PC-9 (cell line): ENCODE measurements at regions not wholly inside any gene's neighbourhood (a gene's known extent, or its start where the extent isn't known, plus 50 kb on each side); places are given as distances from the start of the nearest gene placed in this dataset.

Experiments used
- BruUV-seq: library from RNA; stranded (reverse); fragments of 400-500 nt; replicated peaks from 2 replicates; lab custom pipeline; 2021; lab: Mats Ljungman, UMichigan
- CTCF ChIA-PET: fragments of 300-600 bp; sonication (Branson Sonifier 250); formaldehyde crosslinking; loops from one replicate; lab custom pipeline; 2022; ENCODE audit warnings: antibody characterized with exemption; lab: Charles Lee
- POLR2A ChIA-PET: fragments of 300-600 bp; sonication (Branson Sonifier 250); formaldehyde crosslinking; loops from one replicate; lab custom pipeline; 2022; ENCODE audit warnings: antibody characterized with exemption; ENCODE audit not compliant: unreplicated experiment; lab: Charles Lee
- DNase-seq, 2 experiments: peaks; one replicate each; pipeline versions ENCODE4 v3.0.0 to v3.0.0-alpha.2; 2015 to 2022; ENCODE audit warnings: mixed read lengths in 1 of 2
- H2AFZ ChIP-seq: fragments of 200-600 bp; sonication (generic); 2 replicates; pipeline ENCODE4 v1.8.1; 2017; ENCODE audit warnings: antibody characterized with exemption
- H3F3A ChIP-seq: fragments of 200-600 bp; sonication (generic); 2 replicates; pipeline ENCODE4 v1.8.1; 2017; ENCODE audit warnings: antibody characterized with exemption, mild to moderate bottlenecking, low read depth; ENCODE audit not compliant: insufficient read depth
- H3K27ac ChIP-seq: fragments of 200-600 bp; sonication (generic); 2 replicates; pipeline ENCODE4 v1.6.1; 2016; ENCODE audit warnings: mixed run types
- H3K27me3 ChIP-seq: fragments of 200-600 bp; sonication (generic); 2 replicates; pipeline ENCODE4 v1.6.1; 2016; ENCODE audit warnings: low read depth, mixed run types; ENCODE audit not compliant: insufficient read depth
- H3K36me3 ChIP-seq: fragments of 200-600 bp; sonication (generic); 2 replicates; pipeline ENCODE4 v1.6.1; 2016; ENCODE audit warnings: low read depth, mixed run types
- H3K4me1 ChIP-seq: fragments of 200-600 bp; sonication (generic); replicated peaks from 2 replicates; pipeline ENCODE4 v1.6.1; 2016; ENCODE audit warnings: mixed run types; ENCODE audit not compliant: insufficient read depth
- H3K4me2 ChIP-seq: fragments of 200-600 bp; sonication (generic); 2 replicates; pipeline ENCODE4 v1.6.1; 2017; ENCODE audit warnings: mixed run types
- H3K4me3 ChIP-seq: fragments of 200-600 bp; sonication (generic); 2 replicates; pipeline ENCODE4 v1.6.1; 2016; ENCODE audit warnings: mixed run types
- H3K79me2 ChIP-seq: fragments of 200-600 bp; sonication (generic); 2 replicates; pipeline ENCODE4 v1.6.1; 2017; ENCODE audit warnings: low read depth, mixed run types
- H3K9me2 ChIP-seq: fragments of 200-600 bp; sonication (generic); 2 replicates; pipeline ENCODE4 v1.8.1; 2017; ENCODE audit warnings: mild to moderate bottlenecking; ENCODE audit not compliant: insufficient read depth
- H3K9me3 ChIP-seq: fragments of 200-600 bp; sonication (generic); 2 replicates; pipeline ENCODE4 v1.8.1; 2016; ENCODE audit warnings: low read depth; ENCODE audit not compliant: insufficient read depth
- H4K20me1 ChIP-seq: fragments of 200-600 bp; sonication (generic); 2 replicates; pipeline ENCODE4 v1.8.1; 2017; ENCODE audit not compliant: insufficient read depth
- CTCF ChIP-seq: fragments of 200-600 bp; sonication (generic); conservative IDR thresholded peaks from 2 replicates; pipeline ENCODE4 v1.6.1; 2017; ENCODE audit warnings: mixed run types, antibody characterized with exemption, mild to moderate bottlenecking, moderate library complexity
- EZH2 ChIP-seq: fragments of 200-600 bp; sonication (generic); IDR thresholded peaks from 2 replicates; pipeline ENCODE4 v1.8.0; 2017; ENCODE audit warnings: antibody characterized with exemption, low read depth
- intact Hi-C: fragments of 100-400 bp; cut with micrococcal nuclease; formaldehyde crosslinking; loops from one replicate; pipeline ENCODE4 v1.10.0; 2022; ENCODE audit not compliant: unreplicated experiment

- Histone ChIP-seq H3K27me3 (no peaks in the 10 kb centered on the region), H3K9me3 (no peaks in the 10 kb centered on the region), H3K4me3 (no peak overlapping the region), H3K9me2 (no peaks in the 10 kb centered on the region), H3K4me2 (no peak overlapping the region), H3K4me1 (no peaks in the 10 kb centered on the region), H4K20me1 (no peaks in the 10 kb centered on the region), H3K27ac (no peak overlapping the region), H2AFZ (no peak overlapping the region), H3F3A (no peaks in the 10 kb centered on the region), H3K79me2 (no peaks in the 10 kb centered on the region), H3K36me3 (no peaks in the 10 kb centered on the region)
- peak; percentile 69 for TF ChIP-seq CTCF
- TF ChIP-seq EZH2 = no peak
- POLR2A ChIA-PET = interaction anchor here (0.8 kb wide), 1 partner anchor 597 kb away, joined by 8 read pairs; no protein-coding TSS in a partner anchor
- DNase-seq = no peak
- BruUV-seq = no TSS peak
- intact Hi-C loops = no loop called here
- CTCF ChIA-PET = interaction anchor here (0.7 kb wide), 1 partner anchor 436 kb away, joined by 3 read pairs; no protein-coding TSS in a partner anchor
Measured at GRCh38 chr13:105202354-105202753, 1333.1 kb downstream of the EFNB2 start.

- Histone ChIP-seq H3K9me2 (no peaks in the 10 kb centered on the region), H2AFZ (no peak overlapping the region), H3K27ac (no peak overlapping the region), H3K9me3 (no peaks in the 10 kb centered on the region), H3K4me3 (no peak overlapping the region), H3K27me3 (no peaks in the 10 kb centered on the region), H3K4me2 (no peak overlapping the region), H3F3A (no peaks in the 10 kb centered on the region), H4K20me1 (no peaks in the 10 kb centered on the region), H3K79me2 (no peaks in the 10 kb centered on the region), H3K4me1 (no peaks in the 10 kb centered on the region), H3K36me3 (no peaks in the 10 kb centered on the region)
- TF ChIP-seq EZH2 (no peak), CTCF (no peak)
- no peak for DNase-seq
- intact Hi-C loops = no loop called here
- POLR2A ChIA-PET = interaction anchor here (0.6 kb wide), 1 partner anchor 168 kb away, joined by 3 read pairs; no protein-coding TSS in a partner anchor
- CTCF ChIA-PET = no interaction called here
- no TSS peak for BruUV-seq
Measured at GRCh38 chr13:105201351-105201750, 1334.1 kb downstream of the EFNB2 start.

- Histone ChIP-seq H4K20me1 (no peaks in the 10 kb centered on the region), H2AFZ (no peak overlapping the region), H3K4me1 (no peaks in the 10 kb centered on the region), H3F3A (no peaks in the 10 kb centered on the region), H3K4me2 (no peak overlapping the region), H3K27ac (no peak overlapping the region), H3K27me3 (no peaks in the 10 kb centered on the region), H3K9me2 (no peaks in the 10 kb centered on the region), H3K79me2 (no peaks in the 10 kb centered on the region), H3K9me3 (no peaks in the 10 kb centered on the region), H3K4me3 (no peak overlapping the region), H3K36me3 (no peaks in the 10 kb centered on the region)
- intact Hi-C loops = no loop called here
- no peak for DNase-seq
- ChIA-PET POLR2A (no interaction called here), CTCF (no interaction called here)
- TF ChIP-seq EZH2 = no peak
- no peak for TF ChIP-seq CTCF
- BruUV-seq = no TSS peak
Measured at GRCh38 chr13:105200181-105200580, 1335.3 kb downstream of the EFNB2 start.
